Bone marrow (tissue), 2 donors: ENCODE measurements at regions not wholly inside any gene's neighbourhood (a gene's known extent, or its start where the extent isn't known, plus 50 kb on each side); places are given as distances from the start of the nearest gene placed in this dataset.

Experiments
- DNase-seq, 2 donors: peaks; one replicate each; lab custom pipeline; 2025; lab: John Stamatoyannopoulos, UW

DNA sequence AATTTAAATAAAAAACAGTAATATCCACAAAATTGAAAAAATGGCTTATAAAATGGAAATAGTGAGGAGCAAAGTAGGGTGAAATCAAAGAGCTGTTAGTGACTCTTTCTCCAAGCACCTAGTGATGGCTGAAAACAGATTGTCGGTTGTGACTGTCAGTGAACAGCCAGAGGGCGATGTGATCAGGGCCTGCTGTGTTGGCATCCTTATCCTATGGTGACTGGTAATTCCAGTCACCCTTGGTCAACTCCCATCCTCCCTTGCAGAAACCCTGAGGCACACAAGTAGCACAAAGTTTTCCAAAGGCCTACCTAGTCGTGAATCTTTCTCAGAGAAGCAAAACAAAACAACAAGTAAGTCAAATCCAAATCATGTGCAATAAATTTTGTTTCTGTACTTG, 599.8 kb upstream of the CXADR start:
- no peak for DNase-seq

DNA sequence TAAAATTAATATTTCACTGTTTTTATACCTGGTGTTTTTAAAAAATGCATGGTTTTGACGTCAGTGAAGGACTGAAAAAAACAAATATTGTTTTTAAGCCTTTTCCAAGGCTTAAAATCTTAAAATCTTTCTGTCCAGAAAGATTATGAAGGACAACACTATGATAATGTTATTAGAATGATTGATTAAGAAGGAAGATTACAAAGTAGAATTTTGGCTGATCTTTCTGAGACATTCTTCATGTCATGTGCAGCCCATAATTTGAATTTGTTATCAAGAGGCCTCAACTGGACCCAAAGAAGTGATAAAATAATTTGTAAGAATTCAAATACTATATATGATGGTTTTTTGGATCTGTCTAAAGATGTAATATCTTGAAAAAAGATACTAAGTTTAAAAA, 584.4 kb upstream of the CXADR start:
- DNase-seq: no peak

DNA sequence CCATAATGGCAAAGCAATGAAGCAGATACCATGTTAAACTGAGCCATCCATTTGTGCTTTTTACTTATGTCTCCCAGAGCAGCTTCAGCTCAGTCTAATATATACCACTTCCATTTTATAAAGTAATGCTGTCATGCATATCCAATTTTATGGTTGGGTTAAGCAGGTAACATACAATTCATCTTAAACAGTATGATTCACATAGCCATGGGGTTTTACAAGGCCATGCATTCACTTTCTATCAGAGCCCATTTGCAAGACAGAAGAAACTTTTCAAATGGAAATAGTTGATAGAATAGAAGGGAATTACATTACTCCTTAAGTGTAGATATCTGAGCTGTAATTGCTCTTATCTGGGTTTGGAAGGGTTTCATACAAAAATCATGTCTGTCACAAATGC, 580.5 kb upstream of the CXADR start:
- no peak for DNase-seq

DNA sequence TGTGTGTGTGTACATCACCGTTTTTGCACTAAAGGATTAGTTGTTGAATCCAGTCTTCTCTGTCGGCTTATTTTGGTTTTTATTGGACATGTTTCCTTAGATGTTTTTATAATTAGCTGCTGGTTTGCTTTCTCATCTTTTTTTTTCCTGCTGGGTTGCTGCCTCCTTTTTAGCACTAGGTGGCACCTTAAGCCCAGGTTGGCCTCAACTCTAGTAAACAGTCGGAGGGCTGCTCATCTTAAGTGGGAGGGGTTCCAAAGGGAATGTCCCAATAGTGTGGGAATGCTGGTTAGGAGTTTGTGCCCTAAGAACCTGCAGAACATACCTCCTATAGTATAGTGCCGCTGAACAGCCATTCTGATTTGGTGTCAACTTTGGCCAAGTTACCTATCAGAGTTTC, 570.1 kb upstream of the CXADR start:
- no peak for DNase-seq

DNA sequence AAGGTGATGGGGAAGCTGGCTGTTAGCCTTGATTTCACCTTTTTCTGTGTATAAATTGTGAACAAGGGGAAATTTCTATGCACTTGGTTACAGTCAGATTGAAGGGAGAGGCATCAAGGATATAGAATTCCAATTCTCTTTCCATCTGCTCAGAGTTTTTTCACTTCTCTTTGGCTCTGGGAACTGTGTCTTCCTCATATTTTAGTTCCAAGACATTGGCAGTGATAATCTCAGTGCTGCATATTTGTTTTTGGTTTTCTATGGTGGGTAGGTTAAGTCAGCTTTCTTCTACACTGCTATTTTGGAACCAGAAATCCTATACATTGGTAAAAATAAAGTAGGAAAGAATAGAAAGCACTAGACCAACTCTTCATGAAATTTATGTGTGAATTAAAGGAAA, 569.6 kb upstream of the CXADR start:
- no peak for DNase-seq

DNA sequence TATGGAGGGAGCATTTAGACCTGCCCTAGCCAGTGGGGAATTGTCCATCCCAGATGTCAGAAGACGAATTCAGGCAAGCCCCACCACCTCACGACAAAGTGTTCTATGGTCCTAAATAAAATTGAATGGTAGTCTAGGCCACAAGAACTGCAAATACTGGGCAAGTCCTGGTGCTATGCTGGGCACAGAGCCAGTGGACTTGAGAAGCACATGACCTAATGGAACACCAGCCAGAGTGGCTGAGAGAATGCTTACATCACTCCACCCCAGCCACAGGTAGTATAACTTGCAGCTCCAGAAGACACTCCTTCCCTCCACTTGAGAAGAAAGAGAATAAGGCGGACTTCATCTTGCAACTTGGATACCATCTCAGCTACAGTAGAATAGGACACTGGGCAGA, 567.3 kb upstream of the CXADR start:
- no peak for DNase-seq

DNA sequence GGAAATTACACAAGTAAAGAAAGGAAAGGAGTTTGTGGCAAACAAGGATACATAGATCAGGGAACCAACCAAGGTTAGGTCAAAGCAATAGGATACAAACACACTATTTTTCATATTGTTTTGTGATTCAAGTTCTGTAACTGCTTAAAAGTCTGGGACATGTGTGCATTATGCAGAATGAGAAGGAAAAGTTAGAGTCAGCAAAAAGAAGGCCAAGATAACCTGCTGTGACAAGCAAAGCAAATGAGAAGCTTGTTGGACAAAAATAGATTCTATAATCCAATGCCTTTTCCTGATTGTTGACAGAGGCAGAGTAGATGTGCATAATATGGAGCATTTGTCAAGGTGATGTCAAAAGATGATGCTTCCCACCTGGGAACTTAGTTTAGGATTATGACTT, 556.0 kb upstream of the CXADR start:
- DNase-seq: no peak

DNA sequence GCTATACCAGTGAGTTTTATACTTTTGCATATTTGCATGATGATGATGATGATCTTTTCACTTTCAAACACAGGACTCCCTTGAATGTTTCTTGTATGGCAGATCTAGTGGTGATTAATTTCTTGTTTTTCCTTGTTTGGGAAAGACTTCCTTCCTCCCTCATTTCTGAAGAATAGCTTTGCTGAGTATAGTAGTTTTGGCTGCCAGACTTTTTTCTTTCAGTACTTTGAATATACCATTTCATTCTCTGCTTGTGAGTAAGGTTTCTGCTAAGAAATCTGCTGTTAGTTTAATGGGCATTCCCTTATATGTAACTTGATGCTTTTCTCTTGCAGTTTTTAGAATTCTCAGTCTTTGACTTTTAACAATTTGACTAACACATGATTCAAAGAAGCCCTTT, 547.4 kb upstream of the CXADR start:
- DNase-seq: no peak

DNA sequence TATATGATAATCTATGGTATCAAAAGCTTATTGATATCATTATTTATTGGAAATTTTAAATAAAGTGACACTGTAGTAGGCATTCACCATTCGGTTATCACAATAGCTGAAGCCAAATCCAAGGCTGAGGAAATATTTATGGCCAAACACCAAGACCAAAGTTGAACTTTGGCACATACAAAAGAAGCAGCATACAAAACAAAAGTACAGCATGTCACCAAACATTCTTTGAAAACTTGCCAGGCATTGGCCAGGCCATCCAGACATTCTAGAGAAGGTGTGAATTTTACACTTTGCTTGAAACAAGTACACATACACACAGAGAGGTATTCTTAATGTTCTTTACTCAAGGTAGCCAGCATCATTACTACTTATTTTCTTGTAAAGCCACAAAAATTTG, 544.4 kb upstream of the CXADR start:
- DNase-seq: no peak

DNA sequence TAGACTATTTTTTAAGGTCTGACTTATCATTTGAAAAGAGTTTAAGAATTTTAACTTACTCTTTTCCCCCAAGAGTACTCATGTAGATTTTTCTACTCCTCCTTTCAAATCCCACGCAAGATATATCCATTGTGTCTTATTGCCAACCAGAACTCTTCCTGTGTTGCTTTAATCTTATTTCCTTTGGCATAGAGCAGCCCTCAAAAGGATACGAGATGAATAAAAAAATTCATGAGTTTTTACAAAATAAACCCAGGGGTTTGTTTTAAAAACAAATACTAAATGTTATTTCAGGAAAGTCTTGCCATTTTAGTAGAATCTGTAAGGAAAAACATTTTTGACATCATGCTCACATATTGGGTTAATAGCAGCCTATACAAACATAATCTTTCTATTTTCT, 543.2 kb upstream of the CXADR start:
- DNase-seq: no peak

DNA sequence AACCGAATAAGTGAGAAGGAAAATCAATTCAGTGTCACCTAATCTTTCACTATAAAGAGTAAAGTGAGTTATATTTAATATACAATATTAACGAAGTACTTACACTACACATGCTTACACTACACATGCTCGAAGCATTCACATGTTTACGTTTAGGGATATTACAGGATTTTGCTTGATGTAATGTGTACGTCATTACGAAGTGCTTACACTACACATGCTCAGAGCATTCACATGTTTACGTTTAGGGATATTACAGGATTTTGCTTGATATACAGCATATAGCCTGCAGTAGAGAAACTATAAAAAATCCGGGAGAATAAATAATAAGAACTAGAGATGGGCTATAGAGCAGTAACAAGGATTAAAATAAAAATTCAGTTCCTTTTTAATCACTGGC, 538.8 kb upstream of the CXADR start:
- DNase-seq: no peak

DNA sequence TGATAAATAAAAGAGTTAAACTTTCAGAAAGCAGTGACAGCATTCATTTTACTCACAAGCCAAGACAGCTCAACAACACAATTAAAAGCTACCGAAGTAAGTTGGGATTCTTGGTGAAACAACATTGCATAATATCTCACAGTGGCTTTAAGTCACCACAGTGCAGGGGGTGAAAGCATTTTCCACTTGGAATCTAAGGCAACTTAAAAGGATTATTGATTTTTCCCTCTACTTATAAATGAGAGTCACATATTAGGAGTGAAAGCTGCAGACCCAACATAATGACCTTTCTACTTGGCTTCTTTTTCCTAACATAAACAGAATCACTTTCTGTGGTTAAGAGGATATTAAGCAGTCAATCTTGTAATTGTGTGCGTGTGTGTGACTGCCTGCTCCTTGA, 536.6 kb upstream of the CXADR start:
- DNase-seq: no peak

DNA sequence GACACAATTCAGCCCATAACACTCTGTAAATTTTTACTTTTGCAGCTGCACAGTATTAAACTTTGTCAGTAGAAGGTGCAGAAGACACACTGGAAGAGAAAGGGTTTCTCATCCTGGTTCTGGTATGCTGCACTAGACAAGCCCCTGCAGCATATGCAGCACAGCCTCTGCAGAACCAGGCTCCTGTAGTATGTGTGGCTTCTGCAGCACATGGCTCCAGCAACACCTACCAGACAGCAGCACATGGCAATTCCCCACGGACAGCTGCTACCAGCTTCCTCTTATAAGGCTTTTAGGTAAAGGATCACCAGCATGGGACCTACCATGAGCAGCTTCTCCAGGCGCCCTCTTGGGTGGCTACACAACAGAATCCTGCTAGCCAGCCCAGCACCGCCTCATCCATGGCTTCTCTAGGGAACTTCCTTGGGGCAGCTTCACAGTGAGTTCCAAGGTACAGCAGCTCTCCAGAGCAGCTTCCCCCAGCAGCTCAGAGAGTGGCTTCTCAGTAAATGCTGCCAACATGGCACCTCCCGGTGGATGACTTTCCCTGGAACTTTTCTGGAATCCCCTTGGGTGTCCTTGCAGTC, 534.4 kb upstream of the CXADR start:
- no peak for DNase-seq

DNA sequence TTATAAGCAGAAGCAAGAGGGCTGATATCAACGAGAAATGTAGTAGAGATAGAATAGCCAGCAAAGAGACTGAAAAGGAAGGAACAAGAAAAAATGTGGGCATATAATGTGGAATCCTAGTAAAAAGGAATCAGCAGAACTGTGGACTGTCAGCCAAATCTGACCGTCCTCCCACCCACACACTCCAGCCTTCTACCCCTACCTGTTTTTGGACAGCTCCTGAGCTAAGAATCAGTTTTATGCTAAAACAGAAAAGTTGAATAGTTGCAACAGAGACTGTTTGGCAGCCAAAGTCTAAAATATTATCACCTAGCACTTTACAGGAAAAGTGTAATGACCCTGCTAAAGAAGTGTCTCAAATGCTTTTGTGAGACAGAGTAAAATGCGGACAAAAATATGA, 533.3 kb upstream of the CXADR start:
- DNase-seq: no peak

DNA sequence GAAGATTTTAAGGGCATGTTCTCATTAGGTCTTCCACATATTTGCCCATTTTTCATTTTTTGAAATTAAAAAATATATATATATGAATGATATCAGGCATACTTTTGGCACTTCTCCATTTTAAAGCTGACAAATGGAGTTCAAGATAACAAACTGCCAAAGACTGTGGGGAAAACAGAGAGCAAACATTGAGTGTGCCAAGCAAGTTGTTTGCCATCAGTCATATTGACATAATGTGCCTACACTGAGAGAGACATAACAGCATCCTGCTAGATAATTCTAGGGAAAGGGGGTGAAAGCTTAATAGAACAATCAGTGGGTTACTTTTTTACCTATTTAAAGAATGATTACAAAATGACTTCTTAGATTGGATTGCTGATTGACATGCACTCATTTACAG, 529.4 kb upstream of the CXADR start:
- DNase-seq: no peak

DNA sequence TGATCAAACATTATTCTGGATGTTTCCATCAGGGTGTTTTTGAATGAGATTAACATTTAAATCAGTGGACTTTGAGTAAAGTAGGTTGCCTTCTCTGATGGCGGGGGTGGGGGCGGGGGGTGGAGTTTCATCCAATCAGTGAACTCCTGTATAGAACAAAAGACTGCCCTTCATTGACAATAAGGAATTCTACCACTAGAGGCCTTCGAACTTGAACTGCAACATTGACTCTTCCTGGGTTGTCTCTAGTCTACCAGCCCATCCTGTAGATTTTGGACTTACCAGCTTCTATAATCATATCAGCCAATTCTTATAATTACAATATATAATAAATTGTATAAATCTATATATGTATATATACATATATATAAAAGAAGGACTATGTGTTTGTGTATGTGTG, 520.4 kb upstream of the CXADR start:
- DNase-seq: no peak

DNA sequence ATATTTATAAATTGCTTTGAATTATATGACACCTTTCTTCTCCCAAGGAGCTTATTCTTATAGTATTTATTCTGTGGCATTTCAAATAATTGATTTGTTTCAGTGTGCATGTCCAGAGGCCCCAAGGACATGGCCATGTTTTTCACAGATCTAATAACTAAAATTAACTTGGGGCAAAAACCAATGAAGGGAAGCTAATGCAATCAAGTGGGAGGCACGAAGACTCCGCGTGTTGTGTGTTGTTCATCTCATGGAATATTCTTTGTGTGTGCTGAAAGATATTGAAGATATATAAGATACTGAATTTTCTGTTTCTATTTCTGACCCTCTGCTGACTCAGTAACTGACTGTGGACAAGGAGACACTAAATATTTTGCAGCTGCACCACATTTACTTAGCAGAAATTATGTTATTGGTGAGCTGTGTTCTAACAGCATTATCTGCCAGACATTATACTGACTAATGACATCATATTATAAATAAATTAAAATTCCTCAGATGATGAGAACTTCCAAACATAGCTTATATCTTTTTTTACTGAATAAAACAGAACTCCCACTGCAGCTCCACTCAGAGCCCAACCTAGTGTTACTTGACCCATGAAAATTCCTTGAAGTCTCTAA, 519.3 kb upstream of the CXADR start:
- DNase-seq: no peak

DNA sequence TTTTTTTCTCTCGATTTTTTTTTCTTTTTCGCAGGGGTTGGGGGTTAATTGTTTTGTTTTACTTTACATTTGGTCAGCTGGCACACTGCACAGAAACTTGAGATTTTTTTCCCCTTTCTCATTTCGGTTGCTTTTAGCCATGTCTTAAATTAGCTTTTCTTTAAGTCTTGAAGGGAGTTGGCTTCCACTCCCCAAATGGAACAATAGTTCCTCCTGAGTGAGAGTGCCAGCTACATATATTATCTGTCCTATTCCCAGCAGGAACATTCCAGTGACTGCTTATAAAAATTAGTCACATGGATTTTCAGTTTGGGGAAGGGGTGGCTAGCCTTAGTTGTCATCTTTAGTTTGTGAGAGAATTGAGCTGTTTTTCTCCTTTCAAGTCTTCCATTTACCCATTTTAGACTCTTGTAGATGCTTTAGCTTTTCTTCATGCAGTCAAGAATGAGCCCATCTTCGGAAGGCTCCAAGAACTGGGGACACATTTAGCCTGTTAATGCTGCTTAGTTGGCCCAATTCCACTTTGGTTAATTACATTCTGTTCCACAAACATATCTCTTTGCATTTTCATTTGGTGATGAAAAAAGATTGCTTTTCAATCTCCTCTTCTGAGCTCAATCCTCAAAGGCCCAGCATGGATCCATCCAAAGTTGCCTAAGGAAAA, 510.1 kb upstream of the CXADR start:
- DNase-seq: no peak

DNA sequence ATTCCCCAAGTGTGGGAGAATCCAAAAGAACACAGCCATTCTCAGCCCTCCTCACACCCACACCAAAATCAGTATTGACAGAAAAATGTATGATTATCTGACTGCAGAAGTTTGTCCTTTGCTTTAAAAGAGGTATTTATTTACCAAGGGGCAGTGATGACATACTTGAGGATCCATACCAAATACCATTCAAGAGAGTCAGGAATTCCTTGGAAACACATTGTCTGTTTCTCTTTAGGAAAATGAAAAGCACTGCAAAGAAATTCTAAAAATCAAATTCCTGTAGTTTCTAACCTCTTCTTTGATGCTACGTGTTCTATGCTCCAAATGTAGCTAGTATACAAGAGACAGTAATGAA, 509.6 kb upstream of the CXADR start:
- DNase-seq: no peak

DNA sequence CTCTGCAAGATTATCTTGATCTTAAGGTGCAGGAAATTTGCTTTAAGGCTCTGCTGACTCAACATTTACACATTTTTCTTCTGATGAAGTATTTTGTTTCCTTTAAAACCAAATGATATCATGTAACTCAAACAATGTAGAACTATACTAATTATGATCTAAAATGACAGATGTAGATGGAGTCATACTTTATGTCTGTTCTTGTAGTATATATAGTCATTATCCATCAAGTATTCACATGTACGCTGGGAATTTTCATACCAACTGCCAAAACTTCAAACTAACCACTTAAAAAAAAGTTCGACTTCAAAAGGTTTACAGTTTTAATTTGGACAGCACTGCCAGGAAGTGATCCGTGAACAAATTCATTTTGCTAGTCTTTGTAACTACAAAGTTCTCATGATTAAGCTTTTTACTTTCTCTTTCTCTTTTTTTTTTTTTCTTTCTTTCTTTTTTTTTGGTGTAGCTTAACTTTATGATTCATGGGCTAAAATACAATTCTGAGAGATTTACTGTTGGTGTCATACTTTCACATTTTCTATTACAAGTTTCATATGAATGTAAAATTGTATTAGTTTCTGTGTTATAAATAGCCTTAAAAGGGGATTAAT, 509.0 kb upstream of the CXADR start:
- DNase-seq: no peak

DNA sequence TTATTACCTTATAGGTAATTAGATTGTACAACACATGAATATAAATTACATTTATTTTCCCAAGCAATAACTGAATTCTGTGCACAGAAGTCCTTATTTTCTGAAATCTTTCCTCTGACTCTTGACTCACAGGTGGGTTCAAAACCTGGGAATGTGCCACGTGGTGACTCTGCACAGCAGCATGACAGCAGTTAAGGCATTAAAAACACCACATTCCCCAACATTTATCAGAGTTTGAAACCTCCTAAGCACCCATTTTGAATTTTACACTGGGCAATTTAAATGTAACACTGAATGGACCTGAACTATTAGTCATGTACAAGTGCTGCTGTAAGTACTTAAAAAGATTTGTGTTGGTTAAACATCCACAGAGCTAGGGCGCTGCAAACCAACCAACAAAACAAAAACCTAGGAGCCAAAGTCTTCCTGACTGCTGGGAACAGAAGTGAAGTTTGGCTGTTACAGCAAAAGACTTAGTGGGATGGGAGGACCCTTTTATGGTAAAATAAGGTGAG, 480.6 kb upstream of the CXADR start:
- DNase-seq: no peak

DNA sequence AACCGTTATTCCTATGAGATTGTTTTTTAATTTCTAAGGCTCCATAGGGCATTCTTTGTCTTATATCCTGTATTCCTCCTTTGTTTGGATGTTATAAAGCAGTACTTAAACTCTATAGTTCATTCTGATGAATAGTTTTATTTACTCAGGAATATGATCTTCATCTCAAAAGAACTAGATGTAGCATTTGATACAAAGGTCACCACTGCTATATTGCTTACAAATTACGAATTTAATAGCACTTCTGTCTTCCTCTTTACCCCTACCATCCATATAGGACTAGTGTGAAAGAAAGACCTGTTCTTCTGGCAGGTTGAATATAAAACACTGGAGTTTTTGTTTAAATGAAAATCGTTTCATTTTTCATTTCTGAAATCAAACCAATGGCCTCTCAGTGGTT, 468.1 kb upstream of the CXADR start:
- no peak for DNase-seq

DNA sequence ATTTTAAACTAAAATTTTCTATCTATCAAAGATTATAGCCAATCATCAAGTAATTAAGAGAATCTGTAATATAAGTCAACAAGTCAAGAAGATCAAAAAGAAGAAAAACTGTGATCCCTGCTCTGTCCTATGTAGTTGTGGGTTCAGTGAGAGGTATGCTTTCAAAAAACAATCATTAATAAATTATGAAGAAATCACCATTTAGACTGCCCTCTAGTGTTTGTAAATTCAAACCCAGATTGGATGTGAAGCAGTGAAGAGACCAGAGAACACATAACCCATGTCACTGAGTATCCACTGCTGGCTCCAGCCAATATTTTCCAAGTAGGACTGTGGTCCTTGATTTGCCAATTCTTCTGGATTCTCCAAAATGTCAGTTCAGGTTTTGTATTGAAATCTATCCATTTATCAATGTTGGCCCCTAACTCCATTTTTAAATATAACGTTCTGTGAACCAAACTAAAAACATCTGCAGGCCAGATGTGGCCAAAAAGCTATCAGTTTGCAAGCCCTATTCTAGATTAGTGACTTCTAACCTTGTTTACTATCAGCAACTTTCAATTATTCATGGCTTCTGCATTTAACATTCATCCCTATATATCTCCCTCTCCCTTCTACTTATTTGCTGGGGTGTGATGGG, 467.5 kb upstream of the CXADR start:
- DNase-seq: no peak
